ENCODE measurements at regions not wholly inside any gene's neighbourhood (a gene's known extent, or its start where the extent isn't known, plus 50 kb on each side); places are given as distances from the start of the nearest gene placed in this dataset.

DNA sequence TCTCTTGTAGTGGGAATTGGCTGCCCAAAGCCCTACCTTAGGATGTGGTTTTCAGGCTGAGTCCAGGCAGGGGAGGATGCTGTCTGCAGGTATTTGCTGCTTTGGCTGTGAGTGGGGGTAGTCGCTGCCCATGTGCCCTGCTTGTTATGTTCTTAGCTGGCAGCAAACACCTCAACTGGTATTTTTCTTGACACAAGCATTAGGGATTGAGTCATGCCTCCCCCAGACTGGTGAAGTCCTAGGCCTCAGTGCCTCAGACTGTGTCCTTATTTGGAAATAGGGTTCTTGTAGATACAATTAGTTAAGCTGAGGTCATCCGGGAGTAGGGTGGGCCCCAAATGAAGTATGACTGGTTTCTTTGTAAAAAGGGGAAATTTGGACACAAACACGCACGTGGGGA lies 808.3 kb upstream of the EEF2KMT start:
- TF ChIP-seq, protein P1, sequence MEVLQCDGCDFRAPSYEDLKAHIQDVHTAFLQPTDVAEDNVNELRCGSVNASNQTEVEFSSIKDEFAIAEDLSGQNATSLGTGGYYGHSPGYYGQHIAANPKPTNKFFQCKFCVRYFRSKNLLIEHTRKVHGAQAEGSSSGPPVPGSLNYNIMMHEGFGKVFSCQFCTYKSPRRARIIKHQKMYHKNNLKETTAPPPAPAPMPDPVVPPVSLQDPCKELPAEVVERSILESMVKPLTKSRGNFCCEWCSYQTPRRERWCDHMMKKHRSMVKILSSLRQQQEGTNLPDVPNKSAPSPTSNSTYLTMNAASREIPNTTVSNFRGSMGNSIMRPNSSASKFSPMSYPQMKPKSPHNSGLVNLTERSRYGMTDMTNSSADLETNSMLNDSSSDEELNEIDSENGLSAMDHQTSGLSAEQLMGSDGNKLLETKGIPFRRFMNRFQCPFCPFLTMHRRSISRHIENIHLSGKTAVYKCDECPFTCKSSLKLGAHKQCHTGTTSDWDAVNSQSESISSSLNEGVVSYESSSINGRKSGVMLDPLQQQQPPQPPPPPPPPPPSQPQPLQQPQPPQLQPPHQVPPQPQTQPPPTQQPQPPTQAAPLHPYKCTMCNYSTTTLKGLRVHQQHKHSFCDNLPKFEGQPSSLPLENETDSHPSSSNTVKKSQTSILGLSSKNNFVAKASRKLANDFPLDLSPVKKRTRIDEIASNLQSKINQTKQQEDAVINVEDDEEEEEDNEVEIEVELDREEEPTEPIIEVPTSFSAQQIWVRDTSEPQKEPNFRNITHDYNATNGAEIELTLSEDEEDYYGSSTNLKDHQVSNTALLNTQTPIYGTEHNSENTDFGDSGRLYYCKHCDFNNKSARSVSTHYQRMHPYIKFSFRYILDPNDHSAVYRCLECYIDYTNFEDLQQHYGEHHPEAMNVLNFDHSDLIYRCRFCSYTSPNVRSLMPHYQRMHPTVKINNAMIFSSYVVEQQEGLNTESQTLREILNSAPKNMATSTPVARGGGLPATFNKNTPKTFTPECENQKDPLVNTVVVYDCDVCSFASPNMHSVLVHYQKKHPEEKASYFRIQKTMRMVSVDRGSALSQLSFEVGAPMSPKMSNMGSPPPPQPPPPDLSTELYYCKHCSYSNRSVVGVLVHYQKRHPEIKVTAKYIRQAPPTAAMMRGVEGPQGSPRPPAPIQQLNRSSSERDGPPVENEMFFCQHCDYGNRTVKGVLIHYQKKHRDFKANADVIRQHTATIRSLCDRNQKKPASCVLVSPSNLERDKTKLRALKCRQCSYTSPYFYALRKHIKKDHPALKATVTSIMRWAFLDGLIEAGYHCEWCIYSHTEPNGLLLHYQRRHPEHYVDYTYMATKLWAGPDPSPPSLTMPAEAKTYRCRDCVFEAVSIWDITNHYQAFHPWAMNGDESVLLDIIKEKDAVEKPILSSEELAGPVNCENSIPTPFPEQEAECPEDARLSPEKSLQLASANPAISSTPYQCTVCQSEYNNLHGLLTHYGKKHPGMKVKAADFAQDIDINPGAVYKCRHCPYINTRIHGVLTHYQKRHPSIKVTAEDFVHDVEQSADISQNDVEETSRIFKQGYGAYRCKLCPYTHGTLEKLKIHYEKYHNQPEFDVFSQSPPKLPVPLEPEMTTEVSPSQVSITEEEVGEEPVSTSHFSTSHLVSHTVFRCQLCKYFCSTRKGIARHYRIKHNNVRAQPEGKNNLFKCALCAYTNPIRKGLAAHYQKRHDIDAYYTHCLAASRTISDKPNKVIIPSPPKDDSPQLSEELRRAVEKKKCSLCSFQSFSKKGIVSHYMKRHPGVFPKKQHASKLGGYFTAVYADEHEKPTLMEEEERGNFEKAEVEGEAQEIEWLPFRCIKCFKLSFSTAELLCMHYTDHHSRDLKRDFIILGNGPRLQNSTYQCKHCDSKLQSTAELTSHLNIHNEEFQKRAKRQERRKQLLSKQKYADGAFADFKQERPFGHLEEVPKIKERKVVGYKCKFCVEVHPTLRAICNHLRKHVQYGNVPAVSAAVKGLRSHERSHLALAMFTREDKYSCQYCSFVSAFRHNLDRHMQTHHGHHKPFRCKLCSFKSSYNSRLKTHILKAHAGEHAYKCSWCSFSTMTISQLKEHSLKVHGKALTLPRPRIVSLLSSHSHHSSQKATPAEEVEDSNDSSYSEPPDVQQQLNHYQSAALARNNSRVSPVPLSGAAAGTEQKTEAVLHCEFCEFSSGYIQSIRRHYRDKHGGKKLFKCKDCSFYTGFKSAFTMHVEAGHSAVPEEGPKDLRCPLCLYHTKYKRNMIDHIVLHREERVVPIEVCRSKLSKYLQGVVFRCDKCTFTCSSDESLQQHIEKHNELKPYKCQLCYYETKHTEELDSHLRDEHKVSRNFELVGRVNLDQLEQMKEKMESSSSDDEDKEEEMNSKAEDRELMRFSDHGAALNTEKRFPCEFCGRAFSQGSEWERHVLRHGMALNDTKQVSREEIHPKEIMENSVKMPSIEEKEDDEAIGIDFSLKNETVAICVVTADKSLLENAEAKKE (CRISPR knock-in tag; IDR thresholded peaks at IDR 0.05): no peak
- TF ChIP-seq, protein P2, sequence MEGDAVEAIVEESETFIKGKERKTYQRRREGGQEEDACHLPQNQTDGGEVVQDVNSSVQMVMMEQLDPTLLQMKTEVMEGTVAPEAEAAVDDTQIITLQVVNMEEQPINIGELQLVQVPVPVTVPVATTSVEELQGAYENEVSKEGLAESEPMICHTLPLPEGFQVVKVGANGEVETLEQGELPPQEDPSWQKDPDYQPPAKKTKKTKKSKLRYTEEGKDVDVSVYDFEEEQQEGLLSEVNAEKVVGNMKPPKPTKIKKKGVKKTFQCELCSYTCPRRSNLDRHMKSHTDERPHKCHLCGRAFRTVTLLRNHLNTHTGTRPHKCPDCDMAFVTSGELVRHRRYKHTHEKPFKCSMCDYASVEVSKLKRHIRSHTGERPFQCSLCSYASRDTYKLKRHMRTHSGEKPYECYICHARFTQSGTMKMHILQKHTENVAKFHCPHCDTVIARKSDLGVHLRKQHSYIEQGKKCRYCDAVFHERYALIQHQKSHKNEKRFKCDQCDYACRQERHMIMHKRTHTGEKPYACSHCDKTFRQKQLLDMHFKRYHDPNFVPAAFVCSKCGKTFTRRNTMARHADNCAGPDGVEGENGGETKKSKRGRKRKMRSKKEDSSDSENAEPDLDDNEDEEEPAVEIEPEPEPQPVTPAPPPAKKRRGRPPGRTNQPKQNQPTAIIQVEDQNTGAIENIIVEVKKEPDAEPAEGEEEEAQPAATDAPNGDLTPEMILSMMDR (conservative IDR thresholded peaks at IDR 0.05; ENCODE audit: low read depth in 2 of 2): no peak
